G401.6 (cell line): ENCODE measurements at regions not wholly inside any gene's neighbourhood (a gene's known extent, or its start where the extent isn't known, plus 50 kb on each side); places are given as distances from the start of the nearest gene placed in this dataset.
A peak's percentile ranks its signal among the peaks of the same experiment; 100 is the strongest.
"Not testable (repeated sequence)": the region's sequence is repeated elsewhere in the genome, so short reads cannot be mapped to it uniquely, and the experiment has no call there.

Experiments used
- FAIRE-seq: peaks from 2 replicates; lab custom pipeline; 2012; peaks lifted over from hg19 to GRCh38; lab: Jason Lieb, UNC

DNA sequence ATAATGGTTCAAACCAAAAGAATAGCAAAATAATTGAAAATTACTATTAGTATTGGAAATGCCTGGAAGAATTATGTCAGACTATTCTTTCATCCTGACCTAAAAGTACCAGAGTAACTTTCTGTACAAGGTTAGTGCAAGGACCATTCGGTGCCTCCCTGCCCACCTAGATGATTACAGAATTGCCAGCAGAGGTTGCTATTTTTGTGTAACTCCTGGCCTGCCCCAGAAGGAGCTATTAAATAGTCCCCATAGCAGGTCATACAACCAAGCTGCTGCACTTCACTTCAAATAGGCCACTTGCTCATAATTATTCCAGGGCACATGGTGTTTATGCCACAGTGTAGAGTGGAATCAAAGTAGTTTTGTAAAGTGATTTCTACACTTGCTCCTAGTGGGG, 831.1 kb upstream of the PABPC4L start:
- FAIRE-seq = no peak

DNA sequence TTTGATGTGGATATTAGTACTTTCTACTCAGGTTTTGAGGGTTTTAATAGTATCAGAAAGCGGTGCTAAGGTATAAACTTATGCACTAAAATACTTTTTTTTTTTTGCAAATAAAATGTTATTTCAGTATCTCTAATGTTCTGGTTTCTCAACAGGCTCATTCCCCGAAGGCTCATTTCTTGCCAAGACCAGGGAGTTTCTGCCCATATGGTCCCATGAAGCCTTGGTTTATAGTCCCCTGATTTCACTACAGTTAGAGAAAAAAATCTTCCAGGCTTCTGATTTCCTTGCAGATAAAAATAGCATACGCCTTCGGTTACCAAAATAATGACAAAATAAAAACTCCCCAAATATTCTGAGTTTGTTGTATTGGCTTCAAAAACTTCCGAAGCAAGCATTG, 814.2 kb upstream of the PABPC4L start:
- FAIRE-seq = no peak

DNA sequence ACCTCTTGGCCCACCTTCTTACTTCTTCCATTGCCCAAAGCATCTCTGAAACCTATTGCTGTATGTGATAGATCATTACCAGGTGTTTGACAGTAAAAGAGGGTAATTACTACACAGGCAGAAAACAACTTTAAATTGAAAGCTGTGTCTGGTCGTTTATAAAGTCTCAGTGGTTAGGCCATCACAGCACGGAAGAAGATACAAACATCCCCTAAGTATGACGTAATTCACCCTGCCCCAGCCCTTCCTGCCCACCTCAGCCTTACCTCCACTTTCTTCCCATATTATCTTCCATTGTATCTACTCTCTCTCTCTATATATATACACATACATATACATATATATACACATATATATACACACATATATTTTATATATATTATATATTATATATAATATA, 805.8 kb upstream of the PABPC4L start:
- FAIRE-seq = no peak

DNA sequence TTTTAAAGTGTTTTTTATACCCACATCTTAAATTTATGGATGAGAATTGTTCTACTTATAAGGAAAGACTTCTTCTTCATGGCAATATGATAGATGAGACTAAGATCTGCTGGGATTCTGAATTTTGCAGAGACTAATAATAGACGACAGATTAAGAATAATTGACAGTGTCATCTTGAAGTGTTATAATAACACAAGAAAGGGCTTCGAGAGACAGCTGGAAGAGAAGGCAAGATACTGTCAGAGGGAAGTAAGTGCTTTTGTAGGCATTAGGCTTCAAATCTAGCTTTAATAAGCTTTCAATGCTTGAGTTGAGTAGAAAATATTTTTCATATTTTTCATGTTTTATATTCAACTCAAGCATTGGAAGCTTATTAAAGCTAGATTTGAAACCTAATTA, 797.6 kb upstream of the PABPC4L start:
- no peak for FAIRE-seq

DNA sequence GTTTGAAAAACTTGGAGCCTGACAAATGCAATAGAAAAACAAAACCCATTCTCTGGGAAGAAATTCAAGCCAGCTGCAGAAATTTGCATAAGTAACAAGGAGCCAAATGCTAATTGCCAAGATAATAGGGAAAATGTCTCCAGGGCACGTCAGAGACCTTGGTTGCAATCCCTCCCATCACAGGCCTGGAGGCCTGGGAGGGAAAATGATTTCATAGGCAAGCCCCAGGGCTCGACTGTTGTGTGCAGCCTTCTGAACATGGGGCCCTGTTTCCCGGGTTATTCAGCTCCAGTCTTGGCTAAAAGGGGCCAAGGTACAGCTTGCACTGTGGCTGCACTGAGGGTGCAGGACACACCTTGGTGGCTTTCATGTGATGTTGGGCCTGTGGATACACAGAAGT, 760.4 kb upstream of the PABPC4L start:
- no peak for FAIRE-seq

DNA sequence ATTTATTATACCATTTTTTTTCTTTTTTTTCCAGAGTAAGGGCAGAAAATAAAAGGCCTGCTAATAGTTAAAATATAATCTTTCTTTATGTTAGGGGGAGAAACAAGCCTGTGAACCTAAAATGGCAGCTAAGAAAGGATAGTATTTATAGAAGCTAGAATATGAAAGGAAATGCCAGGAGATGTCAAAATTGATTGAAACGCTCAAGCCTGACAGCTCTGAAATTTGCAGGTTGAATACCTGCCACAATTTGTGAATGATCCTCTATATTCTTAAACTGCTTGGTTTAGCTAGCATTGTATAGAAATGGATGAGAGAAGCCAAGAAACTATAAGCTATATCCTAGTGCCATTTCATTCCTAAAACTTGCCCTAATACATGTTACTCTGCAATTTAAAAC, 757.3 kb upstream of the PABPC4L start:
- FAIRE-seq = no peak

DNA sequence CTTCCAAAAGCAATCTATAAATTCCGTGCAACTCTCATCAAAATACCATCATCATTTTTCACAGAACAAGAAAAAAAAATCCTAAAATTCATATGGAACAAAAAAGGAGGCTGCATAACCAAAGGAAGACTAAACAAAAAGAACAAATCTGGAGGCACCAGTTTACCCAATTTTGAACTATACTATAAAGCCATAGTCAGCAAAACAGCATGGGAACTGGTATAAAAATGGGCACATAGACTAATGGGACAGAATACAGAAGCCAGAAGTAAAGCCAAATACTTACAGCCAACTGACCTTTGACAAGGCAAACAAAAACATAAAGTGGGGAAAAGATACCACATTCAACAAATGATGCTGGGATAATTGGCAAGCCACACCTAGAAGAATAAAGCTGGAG, 753.5 kb upstream of the PABPC4L start:
- FAIRE-seq = no peak

DNA sequence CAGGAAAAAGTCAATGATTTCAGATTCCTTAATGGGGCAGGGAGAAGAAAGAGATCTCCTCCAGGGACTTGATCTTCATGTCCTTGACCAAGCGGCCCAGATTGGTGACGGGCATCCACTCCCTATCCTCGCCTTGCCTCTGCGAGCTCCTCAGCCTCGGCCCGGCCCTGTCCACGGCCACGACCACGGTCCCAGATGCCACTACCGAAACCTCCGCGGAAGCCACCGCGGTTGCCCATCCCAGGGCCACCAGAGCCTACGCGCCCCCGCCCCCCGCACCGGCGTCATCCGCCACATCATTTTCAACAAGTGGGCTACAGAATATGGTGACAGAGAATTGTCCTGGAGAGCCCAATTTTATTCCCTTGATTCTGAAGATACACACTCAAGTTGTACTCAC, 751.2 kb upstream of the PABPC4L start:
- FAIRE-seq = no peak

DNA sequence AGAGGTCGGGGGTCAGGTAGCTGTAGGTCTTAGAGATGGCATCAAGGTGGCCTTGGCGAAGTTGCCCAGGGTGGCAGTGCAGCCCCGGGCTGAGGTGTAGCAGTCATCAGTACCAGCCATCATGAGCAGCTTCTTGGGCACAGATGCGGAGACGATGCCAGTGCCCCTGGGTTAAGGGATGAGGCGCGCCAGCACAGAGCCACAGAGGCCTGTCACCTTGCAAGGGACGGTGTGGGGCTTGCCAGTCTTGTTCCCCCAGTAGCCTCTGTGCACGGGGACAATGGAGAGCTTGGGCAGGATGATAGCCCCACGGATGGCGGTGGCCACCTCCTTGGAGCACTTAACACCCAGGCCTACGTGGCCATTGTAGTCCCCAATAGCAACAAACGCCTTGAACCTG, 750.7 kb upstream of the PABPC4L start:
- FAIRE-seq = no peak

DNA sequence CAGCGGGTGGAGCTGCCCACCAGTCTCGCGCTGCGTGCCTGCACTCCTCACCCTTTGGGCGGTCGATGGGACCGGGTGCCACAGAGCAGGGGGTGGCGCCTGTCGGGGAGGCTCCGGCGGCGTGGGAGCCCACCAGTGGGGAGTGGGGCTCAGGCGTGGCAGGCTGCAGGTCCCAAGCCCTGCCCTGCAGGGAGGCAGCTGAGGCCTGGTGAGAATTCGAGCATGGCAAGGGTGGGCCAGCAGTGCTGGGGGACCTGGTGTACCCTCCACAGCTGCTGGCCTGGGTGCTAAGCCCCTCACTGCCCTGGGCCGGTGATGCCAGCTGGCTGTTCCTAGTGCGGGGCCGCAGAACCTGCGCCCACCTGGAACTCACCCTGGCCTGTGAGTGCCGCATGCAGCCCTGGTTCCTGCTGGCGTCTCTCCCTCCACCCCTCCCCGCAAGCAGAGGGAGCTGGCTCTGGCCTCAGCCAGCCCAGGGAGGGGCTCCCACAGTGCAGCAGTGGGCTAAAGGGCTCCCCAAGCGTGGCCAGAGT, 746.6 kb upstream of the PABPC4L start:
- no peak for FAIRE-seq

DNA sequence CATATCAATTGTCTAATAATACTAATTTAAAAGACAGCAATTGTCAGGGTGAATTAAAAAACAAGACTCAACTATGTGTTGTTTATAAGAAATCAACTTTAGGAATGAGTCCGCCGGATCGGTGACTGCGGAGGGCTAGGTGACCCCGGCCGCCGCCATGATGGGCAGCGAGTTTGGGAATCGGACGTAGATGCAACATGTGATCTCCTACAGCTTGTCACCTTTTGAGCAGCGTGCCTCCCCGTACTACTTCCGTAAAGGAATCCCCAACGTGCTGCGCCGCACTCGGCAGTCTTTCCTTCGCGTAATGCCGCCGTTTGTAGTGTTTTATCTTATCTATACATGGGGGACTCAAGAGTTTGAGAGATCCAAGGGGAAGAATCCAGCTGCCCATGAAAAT, 742.5 kb upstream of the PABPC4L start:
- FAIRE-seq = no peak

DNA sequence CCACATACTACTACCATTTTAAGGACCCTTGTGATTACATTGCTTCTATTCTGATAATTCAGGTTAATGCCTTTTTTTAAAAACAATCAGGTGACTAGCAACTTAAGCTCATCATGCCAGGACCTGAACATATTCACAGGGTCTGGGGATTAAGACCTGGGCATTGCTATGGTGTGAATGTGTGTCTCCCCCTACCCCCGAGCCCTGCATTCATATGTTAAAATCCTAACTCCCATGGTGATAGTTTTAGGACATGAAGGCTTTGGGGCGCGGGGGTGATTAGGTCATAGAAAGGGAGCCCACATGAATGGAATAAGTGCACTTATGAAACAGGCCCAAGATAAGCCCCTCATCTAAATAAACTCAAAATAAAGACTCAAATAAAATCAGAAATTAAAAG, 734.4 kb upstream of the PABPC4L start:
- no peak for FAIRE-seq

DNA sequence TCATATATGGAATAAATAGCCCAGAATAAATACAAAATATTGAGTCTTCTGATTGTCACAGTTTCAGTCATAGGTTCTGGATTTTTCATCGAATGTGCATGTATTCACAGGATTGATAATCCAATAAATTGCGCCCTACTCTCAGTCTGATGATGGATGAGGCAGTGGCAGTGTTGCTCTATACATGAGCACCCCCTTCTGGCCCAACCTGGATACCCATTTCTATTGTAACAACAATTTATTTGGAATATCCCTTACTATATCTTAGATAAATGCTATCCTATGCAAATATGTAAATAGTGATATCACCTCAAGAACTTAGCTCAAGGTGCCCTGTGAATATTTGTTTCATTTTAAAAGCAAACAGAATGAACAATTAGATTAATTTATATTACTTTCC, 733.7 kb upstream of the PABPC4L start:
- FAIRE-seq = no peak

DNA sequence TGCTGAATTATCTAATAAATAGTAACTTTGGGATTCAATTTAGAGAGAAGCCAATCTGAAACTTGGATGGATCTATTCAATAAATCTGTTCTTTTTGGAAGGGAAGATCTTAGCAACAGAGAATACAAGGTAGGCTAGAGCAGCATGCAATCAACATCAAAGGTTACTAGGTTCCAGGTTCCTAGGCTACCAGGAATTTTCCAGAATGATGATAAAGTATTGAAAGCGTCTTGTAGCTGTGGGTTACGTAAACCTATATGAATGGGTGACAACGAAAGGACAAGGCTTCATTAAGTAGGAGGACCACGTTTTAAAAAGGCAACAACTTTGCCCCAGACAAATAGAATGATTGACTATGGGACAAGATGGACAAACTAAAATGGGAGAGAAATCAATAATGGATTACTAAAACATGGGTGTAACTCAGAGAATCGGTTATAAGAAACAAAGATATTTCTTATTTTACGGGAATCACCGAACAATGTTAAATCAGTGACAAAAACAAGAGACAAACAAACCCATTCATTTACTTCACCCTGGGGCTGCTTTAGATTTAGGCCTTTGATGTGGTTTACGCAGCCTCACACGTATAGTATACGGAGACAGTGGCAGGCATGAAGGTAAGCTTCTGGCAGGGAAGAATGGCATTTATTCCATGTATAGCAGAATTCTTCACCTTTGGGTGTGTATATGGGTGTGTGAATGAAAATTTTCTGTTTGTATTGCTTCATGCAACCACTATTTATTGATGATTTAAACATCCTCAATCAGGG, 732.6 kb upstream of the PABPC4L start:
- no peak for FAIRE-seq

DNA sequence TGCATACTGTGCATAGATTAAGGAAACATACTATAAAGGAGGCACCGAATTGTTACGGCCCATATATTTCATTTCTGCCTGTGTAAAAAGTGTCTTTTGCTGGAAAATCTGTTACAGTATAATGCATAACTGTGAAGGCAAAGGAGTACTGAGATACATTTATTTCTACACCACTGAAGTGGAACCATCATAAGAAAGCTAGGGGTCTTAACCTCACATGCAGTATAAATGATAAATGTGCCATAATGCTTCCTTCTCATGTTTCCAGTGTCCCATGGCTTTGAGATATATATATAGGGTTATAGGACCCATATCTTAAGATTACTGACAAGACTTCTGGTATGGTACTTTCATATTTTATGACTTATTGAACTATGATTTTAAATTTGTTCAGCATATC, 713.8 kb upstream of the PABPC4L start:
- no peak for FAIRE-seq

DNA sequence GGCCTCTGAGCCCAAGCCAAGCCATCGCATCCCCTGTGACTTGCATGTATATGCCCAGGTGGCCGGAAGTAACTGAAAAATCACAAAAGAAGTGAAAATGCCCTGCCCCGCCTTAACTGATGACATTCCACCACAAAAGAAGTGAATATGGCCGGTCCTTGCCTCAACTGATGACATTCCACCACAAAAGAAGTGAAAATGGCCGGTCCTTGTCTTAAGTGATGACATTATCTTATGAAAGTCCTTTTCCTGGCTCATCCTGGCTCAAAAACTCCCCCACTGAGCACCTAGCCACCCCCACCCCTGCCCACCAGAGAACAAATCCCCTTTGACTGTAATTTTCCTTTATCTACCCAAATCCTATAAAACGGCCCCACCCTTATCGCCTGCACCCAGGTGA, 712.7 kb upstream of the PABPC4L start:
- not testable (repeated sequence) for FAIRE-seq

DNA sequence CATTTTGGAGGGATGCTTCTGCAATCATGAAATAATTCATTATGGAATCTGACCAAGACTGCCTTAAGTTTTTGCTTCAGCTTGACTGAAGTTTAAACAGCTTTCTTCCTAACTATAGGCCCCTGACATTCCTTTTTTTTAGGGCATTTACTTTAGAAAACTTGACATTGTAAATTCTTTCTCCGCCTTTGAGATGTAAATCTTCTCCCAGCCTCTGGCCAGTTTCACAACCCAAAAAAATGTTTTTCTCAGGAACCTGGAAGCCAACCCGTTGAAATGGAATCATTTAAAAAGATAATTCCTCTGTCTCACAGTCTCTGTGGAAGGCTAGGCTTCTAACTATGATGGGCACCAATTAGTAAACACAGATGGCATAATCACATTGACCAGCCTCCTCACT, 710.4 kb upstream of the PABPC4L start:
- FAIRE-seq = no peak

DNA sequence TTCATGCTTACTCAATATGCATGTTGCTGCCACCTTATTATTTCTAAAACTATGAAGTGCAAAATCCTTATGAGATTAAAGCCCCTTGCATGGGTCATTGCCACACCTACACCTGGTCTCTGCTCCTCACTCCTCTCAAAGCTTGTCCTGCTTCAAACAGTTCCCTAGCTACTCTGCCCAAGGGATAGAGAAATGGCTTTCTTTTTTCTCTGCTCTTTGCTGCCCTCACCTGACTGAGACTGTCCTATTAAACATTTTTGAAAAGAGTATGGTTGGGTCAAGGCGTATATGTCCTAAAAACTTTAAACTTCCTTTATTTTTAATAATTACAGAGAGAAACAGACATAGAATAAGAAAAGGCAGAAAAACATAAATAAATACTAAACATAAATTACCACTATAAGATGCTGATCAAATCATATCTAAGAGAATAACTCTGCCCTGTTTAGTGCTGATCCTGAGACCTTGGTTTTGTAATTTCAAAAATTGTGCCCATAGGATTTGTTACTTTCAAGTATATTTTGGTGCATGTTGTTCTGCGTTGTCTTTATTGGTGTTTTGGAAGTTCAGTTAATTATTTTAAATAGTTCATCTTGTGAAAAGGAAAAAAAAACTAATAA, 704.9 kb upstream of the PABPC4L start:
- peak; percentile 8 for FAIRE-seq

DNA sequence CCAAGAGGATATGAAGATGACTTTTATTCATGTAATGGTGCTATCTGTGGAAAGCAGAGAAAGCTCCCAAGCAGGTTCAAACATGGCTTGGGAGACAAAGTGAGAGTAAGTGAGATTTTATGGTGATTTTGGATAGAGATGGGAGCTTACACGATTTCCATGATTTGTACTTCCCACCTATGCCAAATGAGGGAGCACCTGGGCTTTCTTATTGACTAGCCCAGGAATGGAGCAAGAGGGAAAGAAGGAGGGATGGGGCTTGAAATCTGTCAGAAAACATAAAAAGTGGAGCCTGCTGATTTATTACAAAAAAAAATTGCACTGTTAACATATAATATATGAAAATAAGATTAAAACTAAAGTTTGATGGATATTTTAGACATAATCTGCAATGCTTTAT, 703.5 kb upstream of the PABPC4L start:
- FAIRE-seq = no peak

DNA sequence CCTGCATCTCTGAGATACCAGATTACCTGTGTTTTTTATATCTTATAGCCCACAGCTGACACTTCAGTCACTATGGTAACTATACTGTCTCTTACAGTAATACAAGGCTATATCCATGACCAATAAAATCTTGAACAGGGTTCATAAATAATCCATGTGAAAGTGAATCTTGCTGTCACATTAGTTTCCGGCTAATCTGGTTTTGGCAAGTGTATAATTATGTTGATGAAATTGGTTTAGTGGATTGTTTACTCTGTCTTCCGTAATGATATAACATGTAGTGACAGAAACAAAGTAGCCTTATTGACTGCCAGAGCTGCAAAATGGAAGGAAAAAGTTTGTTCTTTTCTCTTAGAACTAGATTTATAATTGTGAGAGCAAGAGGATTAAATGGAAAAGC, 686.6 kb upstream of the PABPC4L start:
- no peak for FAIRE-seq

DNA sequence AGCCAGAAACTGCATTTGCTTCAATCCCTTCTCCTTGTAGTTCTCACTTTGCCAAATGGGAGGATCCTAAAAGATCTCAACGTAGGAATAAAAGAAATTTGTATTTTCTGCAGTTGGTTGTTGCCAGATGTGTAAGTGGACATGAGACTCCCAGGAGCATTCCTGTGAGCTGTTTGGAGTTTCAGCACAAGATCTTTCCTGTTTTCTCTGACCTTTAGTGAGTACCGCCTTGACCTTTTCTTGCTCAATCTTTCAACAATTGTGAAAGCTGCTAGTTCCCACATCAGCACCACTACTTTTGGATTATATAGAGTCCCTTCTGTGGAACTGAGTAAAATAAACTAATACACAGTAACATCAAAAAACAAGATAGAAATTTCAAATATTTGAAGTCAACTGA, 683.8 kb upstream of the PABPC4L start:
- no peak for FAIRE-seq

DNA sequence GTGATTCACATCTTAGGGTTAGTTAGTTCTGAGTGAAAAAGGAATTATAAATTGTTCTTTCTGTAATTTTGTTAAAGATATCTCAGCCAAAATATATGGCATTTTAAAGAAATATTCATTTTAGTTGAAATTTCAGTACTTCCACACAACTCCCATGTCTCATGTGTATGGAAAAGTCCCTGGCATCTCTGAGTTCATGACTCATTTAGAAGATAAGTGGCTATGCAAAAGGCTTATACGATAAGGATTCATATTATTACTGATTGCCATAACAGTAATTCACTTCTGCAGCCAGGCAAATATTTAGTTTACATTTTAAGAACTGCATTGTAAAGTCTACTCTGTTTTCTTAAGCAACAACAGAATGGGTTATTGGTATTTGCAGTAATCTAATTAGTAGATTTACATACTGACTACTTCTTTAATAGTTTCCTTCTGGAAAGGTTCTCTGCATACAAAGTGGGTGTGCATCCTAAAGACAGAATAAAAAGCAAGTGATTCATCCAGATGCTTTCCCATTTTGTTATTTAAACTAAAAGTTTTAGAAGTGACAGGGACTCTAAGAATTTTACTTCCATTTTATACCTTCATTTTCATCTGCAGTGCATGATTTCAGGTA, 682.4 kb upstream of the PABPC4L start:
- FAIRE-seq = no peak

DNA sequence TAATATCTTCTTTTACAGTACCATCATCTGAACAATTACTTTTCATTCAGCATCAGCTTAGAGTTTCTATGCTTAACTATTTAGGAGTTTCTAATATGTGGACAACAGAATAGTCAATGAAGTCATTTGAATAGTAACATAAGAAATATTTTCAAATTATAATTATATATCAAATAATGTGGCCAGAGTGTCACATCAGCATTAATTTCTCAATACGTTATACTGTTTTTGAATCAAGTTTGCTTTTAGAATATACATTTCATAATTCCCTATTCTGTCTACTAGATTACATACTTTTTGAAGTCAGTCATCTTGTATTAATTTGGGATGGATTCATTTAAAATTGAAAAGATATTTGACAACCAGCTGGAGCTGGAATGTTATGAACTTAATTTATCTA, 677.4 kb upstream of the PABPC4L start:
- no peak for FAIRE-seq

DNA sequence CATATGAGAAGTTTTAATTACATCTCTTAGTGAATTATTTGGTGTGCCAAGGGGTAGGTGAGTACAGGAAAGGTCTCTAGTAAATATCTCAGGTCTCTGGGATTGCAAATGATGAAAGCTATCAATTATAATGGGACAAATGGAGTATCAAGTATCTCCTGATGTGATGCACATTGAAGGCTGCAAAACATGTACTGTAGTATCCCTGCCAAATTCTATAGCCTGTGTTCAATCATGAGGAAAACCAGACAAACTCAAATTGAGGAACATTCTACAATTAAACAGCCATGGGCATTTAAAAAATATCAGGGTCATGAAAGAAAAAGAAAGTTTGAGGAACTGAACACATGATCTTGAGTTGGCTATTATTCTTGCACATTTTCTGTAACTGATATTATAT, 665.4 kb upstream of the PABPC4L start:
- FAIRE-seq = no peak
